Liver (tissue), 7 donors: ENCODE measurements at regions not wholly inside any gene's neighbourhood (a gene's known extent, or its start where the extent isn't known, plus 50 kb on each side); places are given as distances from the start of the nearest gene placed in this dataset.

Source experiments
- DNase-seq: peaks from one replicate; pipeline ENCODE4 v3.0.0-alpha.2; 2017; ENCODE audit warnings: low spot score
- H3K27ac ChIP-seq, 2 donors: one replicate each; pipeline ENCODE4 v1.7.0; 2013; ENCODE audit warnings: inconsistent platforms in 2 of 2, low read length in 2 of 2, control low read depth in 1 of 2, low read depth in 1 of 2, mild to moderate bottlenecking in 1 of 2
- H3K27me3 ChIP-seq, 4 donors: one replicate each; pipeline versions ENCODE4 v1.6.1 to v1.7.0; 2013; ENCODE audit warnings: low read length in 3 of 4, inconsistent platforms in 1 of 4, mild to moderate bottlenecking in 1 of 4, moderate library complexity in 1 of 4; ENCODE audit not compliant: control insufficient read depth in 4 of 4, insufficient read depth in 4 of 4
- H3K36me3 ChIP-seq, 4 donors: one replicate each; pipeline versions ENCODE4 v1.6.1 to v1.7.0; 2013; ENCODE audit warnings: low read length in 3 of 4, mild to moderate bottlenecking in 3 of 4, low read depth in 1 of 4, moderate library complexity in 1 of 4; ENCODE audit not compliant: control insufficient read depth in 4 of 4, insufficient read depth in 3 of 4
- H3K4me1 ChIP-seq, 4 donors: one replicate each; pipeline versions ENCODE4 v1.6.1 to v1.7.0; 2013; ENCODE audit warnings: low read length in 3 of 4, mild to moderate bottlenecking in 3 of 4, moderate library complexity in 1 of 4; ENCODE audit not compliant: control insufficient read depth in 4 of 4, insufficient read depth in 4 of 4
- H3K4me3 ChIP-seq, 3 donors: one replicate each; pipeline versions ENCODE4 v1.6.1 to v1.7.0; 2013; ENCODE audit warnings: low read length in 3 of 3, control low read depth in 1 of 3, low read depth in 1 of 3, mild to moderate bottlenecking in 1 of 3
- H3K9ac ChIP-seq, 2 donors: one replicate each; pipeline ENCODE4 v1.7.0; 2013; ENCODE audit warnings: low read length in 2 of 2, mild to moderate bottlenecking in 2 of 2, moderate library complexity in 2 of 2, control low read depth in 1 of 2, low read depth in 1 of 2
- H3K9me3 ChIP-seq, 4 donors: one replicate each; pipeline versions ENCODE4 v1.6.1 to v1.7.0; 2013; ENCODE audit warnings: low read length in 3 of 4; ENCODE audit not compliant: control insufficient read depth in 4 of 4
- EGR1 ChIP-seq, 2 donors: IDR thresholded peaks; 2 replicates each; pipeline ENCODE4 v1.6.1; 2016 to 2018; ENCODE audit warnings: antibody characterized with exemption in 2 of 2, low read depth in 2 of 2
- FOXA1 ChIP-seq: IDR thresholded peaks from 2 replicates; pipeline ENCODE4 v1.6.1; 2016; ENCODE audit warnings: antibody characterized with exemption
- FOXA2 ChIP-seq: IDR thresholded peaks from 2 replicates; pipeline ENCODE4 v1.6.1; 2016; ENCODE audit warnings: antibody characterized with exemption
- HNF4G ChIP-seq: IDR thresholded peaks from 2 replicates; pipeline ENCODE4 v1.6.1; 2016; ENCODE audit warnings: antibody characterized with exemption
- JUND ChIP-seq, 2 donors: IDR thresholded peaks; 2 replicates each; pipeline ENCODE4 v1.6.1; 2016; ENCODE audit warnings: antibody characterized with exemption in 2 of 2
- NR2F2 ChIP-seq: IDR thresholded peaks from 2 replicates; pipeline ENCODE4 v1.6.1; 2016; ENCODE audit warnings: antibody characterized with exemption
- RAD21 ChIP-seq, 2 donors: IDR thresholded peaks; 2 replicates each; pipeline ENCODE4 v1.6.1; 2016; ENCODE audit warnings: antibody characterized with exemption in 2 of 2, mild to moderate bottlenecking in 2 of 2
- RXRA ChIP-seq, 2 donors: IDR thresholded peaks; 2 replicates each; pipeline ENCODE4 v1.6.1; 2017 to 2018; ENCODE audit warnings: antibody characterized with exemption in 2 of 2, mild to moderate bottlenecking in 1 of 2
- SP1 ChIP-seq: IDR thresholded peaks from 2 replicates; pipeline ENCODE4 v1.6.1; 2018; ENCODE audit warnings: antibody characterized with exemption, mild to moderate bottlenecking
- TAF1 ChIP-seq: conservative IDR thresholded peaks from 2 replicates; pipeline ENCODE4 v1.6.1; 2016; ENCODE audit warnings: antibody characterized with exemption, mild to moderate bottlenecking
- WGBS: extraction: QIAGEN DNeasy Blood & Tissue Kit; methylation state at CpG from one replicate; pipeline ENCODE4 v1.1.7; 2013; 5-methylcytosine and 5-hydroxymethylcytosine counted together
- TF ChIP-seq, protein P1 (sequence below): IDR thresholded peaks from 2 replicates; pipeline ENCODE4 v1.6.1; 2016; ENCODE audit warnings: antibody characterized with exemption
- TF ChIP-seq, protein P2 (sequence below): IDR thresholded peaks from 2 replicates; pipeline ENCODE4 v1.6.1; 2016; ENCODE audit warnings: antibody characterized with exemption, mild to moderate bottlenecking
- TF ChIP-seq, protein P3 (sequence below): IDR thresholded peaks from 2 replicates; pipeline ENCODE4 v1.6.1; 2016; ENCODE audit warnings: antibody characterized with exemption
- donor health status: healthy.
- donor health status: healthy.
- donor health status: healthy.
- donor health status: healthy.

DNA sequence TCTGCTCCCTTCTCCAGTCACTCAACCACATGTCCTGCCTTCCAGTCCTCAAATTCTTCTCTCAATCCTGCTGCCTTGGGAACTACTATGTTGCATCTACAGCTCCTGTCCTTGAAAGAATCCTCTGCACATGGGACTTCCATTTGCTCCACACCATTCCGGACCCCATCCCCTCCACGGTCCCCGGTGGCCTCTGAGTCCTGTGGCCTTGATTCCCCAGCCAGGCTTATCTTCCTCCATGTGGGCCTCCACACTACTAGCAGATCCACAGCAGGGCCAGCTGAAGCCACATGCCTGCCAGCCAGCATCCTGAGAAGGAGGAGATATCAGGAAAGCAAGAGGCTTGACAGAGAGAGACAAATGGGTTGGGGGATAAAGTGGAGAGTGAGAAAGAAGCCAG, 1323.8 kb downstream of the UQCRFS1 start (continued):
- TF ChIP-seq, protein P1, sequence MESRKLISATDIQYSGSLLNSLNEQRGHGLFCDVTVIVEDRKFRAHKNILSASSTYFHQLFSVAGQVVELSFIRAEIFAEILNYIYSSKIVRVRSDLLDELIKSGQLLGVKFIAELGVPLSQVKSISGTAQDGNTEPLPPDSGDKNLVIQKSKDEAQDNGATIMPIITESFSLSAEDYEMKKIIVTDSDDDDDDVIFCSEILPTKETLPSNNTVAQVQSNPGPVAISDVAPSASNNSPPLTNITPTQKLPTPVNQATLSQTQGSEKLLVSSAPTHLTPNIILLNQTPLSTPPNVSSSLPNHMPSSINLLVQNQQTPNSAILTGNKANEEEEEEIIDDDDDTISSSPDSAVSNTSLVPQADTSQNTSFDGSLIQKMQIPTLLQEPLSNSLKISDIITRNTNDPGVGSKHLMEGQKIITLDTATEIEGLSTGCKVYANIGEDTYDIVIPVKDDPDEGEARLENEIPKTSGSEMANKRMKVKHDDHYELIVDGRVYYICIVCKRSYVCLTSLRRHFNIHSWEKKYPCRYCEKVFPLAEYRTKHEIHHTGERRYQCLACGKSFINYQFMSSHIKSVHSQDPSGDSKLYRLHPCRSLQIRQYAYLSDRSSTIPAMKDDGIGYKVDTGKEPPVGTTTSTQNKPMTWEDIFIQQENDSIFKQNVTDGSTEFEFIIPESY: no peak

DNA sequence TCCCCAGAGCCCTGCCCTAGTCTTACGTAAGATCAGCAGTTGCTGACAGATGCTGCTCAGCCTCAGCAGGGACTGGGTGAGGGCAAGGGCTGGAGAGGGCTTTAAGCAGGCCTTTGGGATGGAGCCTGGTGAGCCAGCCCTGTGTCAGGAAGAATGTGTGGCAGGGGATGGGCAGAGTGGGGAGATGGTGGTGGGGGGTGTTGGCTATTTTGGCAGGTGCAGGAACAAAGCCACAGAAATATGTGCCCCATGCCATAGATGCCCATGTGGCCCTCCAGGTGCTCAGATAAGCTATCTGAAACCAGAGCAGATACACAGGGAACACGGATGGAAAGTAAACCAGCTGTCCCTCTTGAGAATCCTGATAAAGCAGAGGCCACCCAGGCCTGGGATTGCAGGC, 1325.0 kb downstream of the UQCRFS1 start:
- Histone ChIP-seq H3K27me3 (no peaks in the 10 kb centered on the region), H3K27ac (no peak overlapping the region), H3K9me3 (no peaks in the 10 kb centered on the region), H3K4me3 (no peak overlapping the region), H3K9ac (no peak overlapping the region), H3K4me1 (no peaks in the 10 kb centered on the region), H3K36me3 (no peaks in the 10 kb centered on the region)
- TF ChIP-seq NR2F2 (no peak), EGR1 (IDR thresholded peaks at IDR 0.05; ENCODE audit: low read depth in 2 of 2) (no peak), FOXA2 (no peak), JUND (IDR thresholded peaks at IDR 0.05) (no peak), RAD21 (IDR thresholded peaks at IDR 0.05) (no peak), SP1 (no peak), HNF4G (no peak), RXRA (IDR thresholded peaks at IDR 0.05) (no peak), FOXA1 (no peak), TAF1 (no peak)
- TF ChIP-seq, protein P2, sequence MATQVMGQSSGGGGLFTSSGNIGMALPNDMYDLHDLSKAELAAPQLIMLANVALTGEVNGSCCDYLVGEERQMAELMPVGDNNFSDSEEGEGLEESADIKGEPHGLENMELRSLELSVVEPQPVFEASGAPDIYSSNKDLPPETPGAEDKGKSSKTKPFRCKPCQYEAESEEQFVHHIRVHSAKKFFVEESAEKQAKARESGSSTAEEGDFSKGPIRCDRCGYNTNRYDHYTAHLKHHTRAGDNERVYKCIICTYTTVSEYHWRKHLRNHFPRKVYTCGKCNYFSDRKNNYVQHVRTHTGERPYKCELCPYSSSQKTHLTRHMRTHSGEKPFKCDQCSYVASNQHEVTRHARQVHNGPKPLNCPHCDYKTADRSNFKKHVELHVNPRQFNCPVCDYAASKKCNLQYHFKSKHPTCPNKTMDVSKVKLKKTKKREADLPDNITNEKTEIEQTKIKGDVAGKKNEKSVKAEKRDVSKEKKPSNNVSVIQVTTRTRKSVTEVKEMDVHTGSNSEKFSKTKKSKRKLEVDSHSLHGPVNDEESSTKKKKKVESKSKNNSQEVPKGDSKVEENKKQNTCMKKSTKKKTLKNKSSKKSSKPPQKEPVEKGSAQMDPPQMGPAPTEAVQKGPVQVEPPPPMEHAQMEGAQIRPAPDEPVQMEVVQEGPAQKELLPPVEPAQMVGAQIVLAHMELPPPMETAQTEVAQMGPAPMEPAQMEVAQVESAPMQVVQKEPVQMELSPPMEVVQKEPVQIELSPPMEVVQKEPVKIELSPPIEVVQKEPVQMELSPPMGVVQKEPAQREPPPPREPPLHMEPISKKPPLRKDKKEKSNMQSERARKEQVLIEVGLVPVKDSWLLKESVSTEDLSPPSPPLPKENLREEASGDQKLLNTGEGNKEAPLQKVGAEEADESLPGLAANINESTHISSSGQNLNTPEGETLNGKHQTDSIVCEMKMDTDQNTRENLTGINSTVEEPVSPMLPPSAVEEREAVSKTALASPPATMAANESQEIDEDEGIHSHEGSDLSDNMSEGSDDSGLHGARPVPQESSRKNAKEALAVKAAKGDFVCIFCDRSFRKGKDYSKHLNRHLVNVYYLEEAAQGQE: no peak
- TF ChIP-seq, protein P3, sequence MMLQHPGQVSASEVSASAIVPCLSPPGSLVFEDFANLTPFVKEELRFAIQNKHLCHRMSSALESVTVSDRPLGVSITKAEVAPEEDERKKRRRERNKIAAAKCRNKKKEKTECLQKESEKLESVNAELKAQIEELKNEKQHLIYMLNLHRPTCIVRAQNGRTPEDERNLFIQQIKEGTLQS: no peak
- 62% methylated on average over 2 of the region's 2 CpGs for WGBS
- no peak for DNase-seq

DNA sequence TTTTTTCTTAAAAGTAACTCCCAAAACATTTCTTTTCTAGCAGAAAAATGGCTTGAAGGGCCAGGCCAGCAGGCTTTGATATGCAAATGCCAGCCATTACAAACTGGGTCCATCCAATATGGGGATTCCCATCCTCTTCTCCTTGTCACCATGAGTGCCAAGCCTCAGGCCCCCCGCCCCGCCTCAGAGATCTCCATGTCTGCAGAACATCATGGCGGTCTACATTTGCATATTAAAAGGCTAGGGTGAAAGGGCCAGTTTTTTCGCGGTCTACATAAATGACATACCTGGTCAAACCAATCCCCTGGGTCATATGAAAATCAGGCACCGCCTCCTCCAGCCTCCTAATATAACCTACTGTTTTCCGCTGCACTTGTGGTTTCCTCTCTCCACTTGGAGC, 1327.6 kb downstream of the UQCRFS1 start:
- Histone ChIP-seq H3K9me3 (peaks cover 0 to under 1% (median 0%) of the 10 kb centered on the region in 4 donors), H3K27ac (no peak overlapping the region), H3K27me3 (no peaks in the 10 kb centered on the region), H3K4me1 (no peaks in the 10 kb centered on the region), H3K9ac (no peak overlapping the region), H3K4me3 (no peak overlapping the region), H3K36me3 (no peaks in the 10 kb centered on the region)
- DNase-seq: no peak
- TF ChIP-seq, protein P3: no peak
- no peak for TF ChIP-seq SP1
- WGBS: 88% methylated on average over 7 of the region's 7 CpGs
